ENCODE measurements at regions not wholly inside any gene's neighbourhood (a gene's known extent, or its start where the extent isn't known, plus 50 kb on each side); places are given as distances from the start of the nearest gene placed in this dataset.

DNA sequence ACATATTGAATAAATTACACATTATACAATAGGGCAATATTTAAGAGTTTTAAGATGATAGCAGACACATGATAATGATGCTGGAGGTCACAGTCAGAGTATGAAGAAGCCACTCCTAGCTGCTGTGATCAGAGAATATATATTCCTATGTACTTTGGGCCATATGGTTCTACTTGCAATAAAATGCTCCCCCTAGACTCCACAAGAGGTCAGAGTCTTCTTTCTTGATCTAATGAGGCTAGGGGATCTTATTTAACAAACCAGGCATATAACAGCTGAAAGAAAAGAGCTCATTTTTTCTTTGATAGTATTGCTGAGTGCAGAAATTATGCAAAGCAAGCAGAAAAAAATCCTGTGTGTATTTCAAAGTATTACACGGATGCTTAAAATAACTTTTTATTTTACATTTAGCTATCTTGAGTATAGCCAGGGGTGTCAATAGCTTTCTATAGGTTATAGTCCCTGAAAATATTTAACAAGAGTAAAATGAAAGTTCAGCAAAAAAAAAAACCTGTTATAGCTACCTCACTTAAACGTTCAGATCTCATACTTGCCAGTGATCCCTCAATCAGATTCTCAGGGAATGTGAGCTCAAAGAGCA is 748.7 kb upstream of the CHAC2 start:
- no peak overlapping the region for H3K4me2 ChIP-seq (ENCODE audit: low read length)
- H2AFZ ChIP-seq: no peak overlapping the region
- no peak overlapping the region for H3K4me3 ChIP-seq (ENCODE audit: low read depth, low read length)
- no peaks in the 10 kb centered on the region for H3K79me2 ChIP-seq
- H3K4me1 ChIP-seq: no peaks in the 10 kb centered on the region
- no peaks in the 10 kb centered on the region for H3K9me3 ChIP-seq (ENCODE audit: control insufficient read depth, low read length)
- H3K36me3 ChIP-seq (ENCODE audit: control insufficient read depth, insufficient read depth, low read length): no peaks in the 10 kb centered on the region
- no peak overlapping the region for H3K9ac ChIP-seq
- TF ChIP-seq, protein P1, sequence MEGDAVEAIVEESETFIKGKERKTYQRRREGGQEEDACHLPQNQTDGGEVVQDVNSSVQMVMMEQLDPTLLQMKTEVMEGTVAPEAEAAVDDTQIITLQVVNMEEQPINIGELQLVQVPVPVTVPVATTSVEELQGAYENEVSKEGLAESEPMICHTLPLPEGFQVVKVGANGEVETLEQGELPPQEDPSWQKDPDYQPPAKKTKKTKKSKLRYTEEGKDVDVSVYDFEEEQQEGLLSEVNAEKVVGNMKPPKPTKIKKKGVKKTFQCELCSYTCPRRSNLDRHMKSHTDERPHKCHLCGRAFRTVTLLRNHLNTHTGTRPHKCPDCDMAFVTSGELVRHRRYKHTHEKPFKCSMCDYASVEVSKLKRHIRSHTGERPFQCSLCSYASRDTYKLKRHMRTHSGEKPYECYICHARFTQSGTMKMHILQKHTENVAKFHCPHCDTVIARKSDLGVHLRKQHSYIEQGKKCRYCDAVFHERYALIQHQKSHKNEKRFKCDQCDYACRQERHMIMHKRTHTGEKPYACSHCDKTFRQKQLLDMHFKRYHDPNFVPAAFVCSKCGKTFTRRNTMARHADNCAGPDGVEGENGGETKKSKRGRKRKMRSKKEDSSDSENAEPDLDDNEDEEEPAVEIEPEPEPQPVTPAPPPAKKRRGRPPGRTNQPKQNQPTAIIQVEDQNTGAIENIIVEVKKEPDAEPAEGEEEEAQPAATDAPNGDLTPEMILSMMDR (IDR thresholded peaks at IDR 0.05): no peak
- no peak overlapping the region for H3K27ac ChIP-seq
- no peaks in the 10 kb centered on the region for H3K27me3 ChIP-seq (ENCODE audit: control insufficient read depth, insufficient read depth, low read length)

DNA sequence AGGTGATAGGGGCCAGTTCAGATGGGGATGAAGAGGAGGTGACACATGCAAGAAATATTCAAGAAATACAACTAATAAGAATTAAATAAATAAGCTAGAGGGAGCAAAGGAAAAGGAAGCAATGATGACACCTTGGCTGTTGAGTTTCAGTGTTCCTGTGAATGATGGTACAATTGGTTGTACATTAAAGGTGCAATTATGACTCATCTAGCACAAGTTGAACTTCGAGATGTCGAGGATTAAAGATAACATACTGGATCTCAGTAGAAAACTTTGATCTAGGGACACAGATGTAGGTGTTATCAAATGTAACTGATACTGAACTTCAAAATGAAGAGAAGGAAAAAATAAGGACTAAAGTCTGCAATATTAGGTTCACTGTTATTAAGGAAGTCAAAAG is 760.6 kb upstream of the CHAC2 start:
- no peaks in the 10 kb centered on the region for H3K36me3 ChIP-seq (ENCODE audit: control insufficient read depth, insufficient read depth, low read length)
- no peak overlapping the region for H3K9ac ChIP-seq
- no peaks in the 10 kb centered on the region for H3K27me3 ChIP-seq (ENCODE audit: control insufficient read depth, insufficient read depth, low read length)
- no peak overlapping the region for H3K27ac ChIP-seq
- H3K9me3 ChIP-seq (ENCODE audit: control insufficient read depth, low read length): no peaks in the 10 kb centered on the region
- H3K4me1 ChIP-seq: peaks cover 4% of the 10 kb centered on the region
- H3K4me3 ChIP-seq (ENCODE audit: low read depth, low read length): no peak overlapping the region
- H3K4me2 ChIP-seq (ENCODE audit: low read length): no peak overlapping the region
- H2AFZ ChIP-seq: no peak overlapping the region
- TF ChIP-seq, protein P1 (IDR thresholded peaks at IDR 0.05): no peak
- H3K79me2 ChIP-seq: no peaks in the 10 kb centered on the region

DNA sequence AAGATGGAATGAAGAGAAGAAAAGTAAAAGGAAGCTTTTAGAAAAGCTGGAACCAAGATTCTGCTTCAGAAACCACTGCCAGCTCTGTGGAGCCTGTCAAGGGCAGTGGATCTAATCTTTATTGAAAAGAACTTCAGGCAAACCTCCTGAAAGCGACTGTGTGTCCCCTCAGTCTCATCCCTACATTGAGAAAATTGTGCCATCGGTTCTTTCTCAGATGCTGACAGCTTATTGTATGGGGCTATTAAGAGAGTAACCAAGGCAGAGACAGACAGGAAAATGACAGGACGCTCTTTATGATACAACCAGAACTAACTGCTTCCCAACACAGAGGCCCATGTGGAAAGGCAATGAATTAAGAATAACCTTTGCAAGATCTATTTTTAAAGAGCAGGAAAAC is 763.2 kb upstream of the CHAC2 start:
- Histone ChIP-seq H3K27me3 (ENCODE audit: control insufficient read depth, insufficient read depth, low read length) (no peaks in the 10 kb centered on the region), H3K4me3 (ENCODE audit: low read depth, low read length) (no peak overlapping the region), H3K36me3 (ENCODE audit: control insufficient read depth, insufficient read depth, low read length) (no peaks in the 10 kb centered on the region), H3K4me2 (ENCODE audit: low read length) (no peak overlapping the region), H3K4me1 (peaks cover 4% of the 10 kb centered on the region), H3K9me3 (ENCODE audit: control insufficient read depth, low read length) (no peaks in the 10 kb centered on the region), H3K9ac (no peak overlapping the region), H3K27ac (no peak overlapping the region), H3K79me2 (no peaks in the 10 kb centered on the region), H2AFZ (no peak overlapping the region)
- TF ChIP-seq, protein P1 (IDR thresholded peaks at IDR 0.05): no peak

DNA sequence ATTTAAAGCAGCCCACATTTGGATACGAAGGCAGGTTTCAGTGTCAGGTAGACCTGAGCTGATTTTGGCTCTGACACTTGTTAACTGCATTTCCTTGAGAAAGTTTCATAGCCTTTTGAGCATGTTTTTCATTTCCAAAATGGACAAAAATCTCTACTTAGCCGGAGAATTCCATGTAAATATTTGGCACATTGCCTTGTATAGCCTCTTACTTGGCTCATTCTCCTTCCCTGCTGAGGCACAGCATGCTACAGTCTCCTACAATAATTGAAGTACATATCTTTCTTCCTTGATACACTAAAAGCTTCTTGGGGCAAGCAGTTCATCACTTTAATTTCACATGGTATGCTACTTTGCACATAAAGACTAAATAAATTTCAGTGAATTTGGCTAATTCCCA is 772.2 kb upstream of the CHAC2 start:
- Histone ChIP-seq H3K9ac (no peak overlapping the region), H3K9me3 (ENCODE audit: control insufficient read depth, low read length) (no peaks in the 10 kb centered on the region), H3K4me1 (no peaks in the 10 kb centered on the region), H3K27ac (no peak overlapping the region), H3K36me3 (ENCODE audit: control insufficient read depth, insufficient read depth, low read length) (no peaks in the 10 kb centered on the region), H3K4me2 (ENCODE audit: low read length) (no peak overlapping the region), H3K79me2 (no peaks in the 10 kb centered on the region), H3K4me3 (ENCODE audit: low read depth, low read length) (no peak overlapping the region), H2AFZ (no peak overlapping the region), H3K27me3 (ENCODE audit: control insufficient read depth, insufficient read depth, low read length) (no peaks in the 10 kb centered on the region)
- TF ChIP-seq, protein P1 (IDR thresholded peaks at IDR 0.05): no peak

Data from parathyroid adenoma (tissue), 2 donors.